Sigmoid colon (tissue), 4 donors: ENCODE measurements at regions not wholly inside any gene's neighbourhood (a gene's known extent, or its start where the extent isn't known, plus 50 kb on each side); places are given as distances from the start of the nearest gene placed in this dataset.

Experiments
- EP300 ChIP-seq, 4 donors: sonication (generic); formaldehyde crosslinking; IDR thresholded peaks; one replicate each; pipeline ENCODE4 v1.6.1; 2017; ENCODE audit warnings: antibody characterized with exemption in 4 of 4
- TF ChIP-seq, protein P1 (sequence below), 4 experiments: fragments of 450-650 bp in 3 of 4; fragments of 200-600 bp in 1 of 4; IDR thresholded peaks; one replicate each; pipeline ENCODE4 v1.5.1; 2016 to 2019; ENCODE audit warnings: antibody characterized with exemption in 4 of 4, mild to moderate bottlenecking in 3 of 4, moderate library complexity in 2 of 4

DNA sequence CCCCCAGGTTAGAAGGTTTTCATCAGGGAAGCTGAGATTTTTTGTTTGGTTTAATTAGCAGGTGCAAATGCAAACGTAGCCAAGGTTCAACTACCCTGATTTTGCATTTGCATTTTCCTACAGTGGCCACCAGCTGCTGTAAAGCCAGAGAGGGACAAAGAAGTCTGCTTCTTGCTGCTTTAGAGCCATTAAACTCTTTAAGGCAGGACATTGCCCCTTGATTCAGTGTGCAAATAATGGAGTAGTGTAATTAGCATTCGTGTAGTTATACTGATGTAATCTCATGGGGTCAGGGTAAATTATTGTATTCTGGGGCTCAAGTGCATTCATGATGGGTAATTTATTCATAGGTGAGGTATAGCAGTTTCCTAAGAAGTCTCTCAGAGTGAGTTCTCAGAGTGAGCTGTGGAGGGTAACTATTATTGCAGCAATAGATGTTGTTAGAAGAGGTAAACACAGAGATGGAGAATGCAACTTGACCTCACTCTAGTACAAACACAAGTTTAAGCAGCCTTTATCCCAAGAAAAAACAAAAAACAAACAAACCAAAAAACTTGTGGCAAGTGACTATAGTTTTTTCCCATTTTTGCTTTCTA lies 526.5 kb downstream of the KIF4B start:
- TF ChIP-seq, protein P1, sequence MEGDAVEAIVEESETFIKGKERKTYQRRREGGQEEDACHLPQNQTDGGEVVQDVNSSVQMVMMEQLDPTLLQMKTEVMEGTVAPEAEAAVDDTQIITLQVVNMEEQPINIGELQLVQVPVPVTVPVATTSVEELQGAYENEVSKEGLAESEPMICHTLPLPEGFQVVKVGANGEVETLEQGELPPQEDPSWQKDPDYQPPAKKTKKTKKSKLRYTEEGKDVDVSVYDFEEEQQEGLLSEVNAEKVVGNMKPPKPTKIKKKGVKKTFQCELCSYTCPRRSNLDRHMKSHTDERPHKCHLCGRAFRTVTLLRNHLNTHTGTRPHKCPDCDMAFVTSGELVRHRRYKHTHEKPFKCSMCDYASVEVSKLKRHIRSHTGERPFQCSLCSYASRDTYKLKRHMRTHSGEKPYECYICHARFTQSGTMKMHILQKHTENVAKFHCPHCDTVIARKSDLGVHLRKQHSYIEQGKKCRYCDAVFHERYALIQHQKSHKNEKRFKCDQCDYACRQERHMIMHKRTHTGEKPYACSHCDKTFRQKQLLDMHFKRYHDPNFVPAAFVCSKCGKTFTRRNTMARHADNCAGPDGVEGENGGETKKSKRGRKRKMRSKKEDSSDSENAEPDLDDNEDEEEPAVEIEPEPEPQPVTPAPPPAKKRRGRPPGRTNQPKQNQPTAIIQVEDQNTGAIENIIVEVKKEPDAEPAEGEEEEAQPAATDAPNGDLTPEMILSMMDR (IDR thresholded peaks at IDR 0.05) = no peak
- no peak for TF ChIP-seq EP300 (IDR thresholded peaks at IDR 0.05)
